GM12874 (cell line): ENCODE measurements at regions not wholly inside any gene's neighbourhood (a gene's known extent, or its start where the extent isn't known, plus 50 kb on each side); places are given as distances from the start of the nearest gene placed in this dataset.

Experiments
- CTCF ChIP-seq: IDR thresholded peaks from 2 replicates; pipeline ENCODE4 v1.5.1; 2011; ENCODE audit warnings: low read depth, mild to moderate bottlenecking, control low read depth, low read length, moderate library complexity; ENCODE audit not compliant: insufficient read depth

DNA sequence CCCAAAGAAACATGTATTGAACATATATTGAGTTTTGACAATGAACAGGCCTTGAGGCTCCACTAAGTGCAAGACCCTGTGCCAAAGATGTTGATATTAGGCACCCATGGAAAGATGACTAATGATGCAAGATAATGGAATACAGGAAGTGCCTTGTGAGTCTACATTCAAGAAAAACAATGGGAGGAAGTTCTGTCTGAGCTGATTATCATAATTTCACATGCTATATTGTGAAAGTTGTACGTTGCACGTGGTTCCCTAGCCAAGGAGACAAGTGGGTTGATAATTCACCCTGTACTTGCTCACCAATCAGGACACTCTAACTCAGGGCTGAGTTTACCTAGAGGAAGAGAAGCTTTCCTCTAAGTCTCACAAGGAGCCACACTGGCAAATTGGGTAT lies 186.9 kb upstream of the STAC start:
- TF ChIP-seq CTCF = no peak

DNA sequence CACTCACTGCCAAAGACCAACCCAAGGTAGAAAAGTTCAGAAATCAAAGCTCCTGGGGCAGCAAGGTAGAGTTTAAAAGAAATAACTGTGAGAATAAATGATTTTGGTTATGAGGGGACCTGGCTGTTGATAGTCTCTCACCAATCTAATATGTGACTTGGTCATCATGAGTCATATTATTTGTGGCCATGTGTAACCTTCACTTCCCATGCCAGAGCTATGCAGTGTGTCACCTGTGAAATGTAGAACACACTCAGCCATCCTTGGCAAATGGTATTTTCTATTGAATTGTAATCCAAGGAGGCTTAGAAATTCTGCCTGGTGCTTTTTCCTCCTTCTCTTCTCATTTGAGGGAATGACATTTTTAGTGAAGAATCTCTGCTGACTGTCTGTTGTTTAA lies 184.2 kb upstream of the STAC start:
- no peak for TF ChIP-seq CTCF

DNA sequence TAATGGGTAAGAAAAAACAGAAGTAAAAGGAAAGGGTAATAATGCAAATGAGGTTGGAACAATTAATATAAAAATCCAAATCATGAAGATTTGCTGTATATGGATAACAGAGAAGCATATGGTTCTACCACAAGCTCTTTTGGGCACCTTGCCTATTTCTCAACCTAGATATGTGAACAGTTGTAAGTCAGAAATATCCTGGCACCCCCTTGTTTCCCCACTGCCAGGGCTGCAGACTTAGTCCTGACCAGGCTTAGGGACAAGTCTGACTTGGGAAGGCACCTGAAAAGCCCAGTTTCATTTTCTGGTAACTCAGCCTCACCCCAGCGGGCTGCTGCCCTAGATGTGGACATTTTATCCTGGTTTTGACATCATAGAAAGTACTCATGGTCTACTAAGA lies 183.2 kb upstream of the STAC start:
- TF ChIP-seq CTCF = no peak

DNA sequence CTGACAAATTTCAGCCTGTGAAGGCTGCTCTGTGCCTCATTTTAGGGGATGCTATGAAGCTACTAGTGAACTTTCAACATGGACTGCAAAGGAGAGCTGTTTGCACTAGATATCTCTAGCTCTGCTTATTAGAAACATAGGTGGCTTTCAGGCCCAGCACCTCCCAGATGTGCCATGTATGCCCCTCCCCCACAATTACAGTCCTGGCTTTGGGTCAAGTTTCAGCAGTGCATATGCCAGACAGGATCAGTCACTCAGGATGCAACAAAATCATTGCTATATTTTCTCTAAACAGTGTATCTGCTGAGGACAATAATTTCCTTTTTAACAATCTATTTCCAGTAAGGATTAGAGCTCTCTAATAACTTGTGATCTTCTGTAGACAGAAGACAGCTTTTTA lies 178.8 kb upstream of the STAC start:
- TF ChIP-seq CTCF = no peak

DNA sequence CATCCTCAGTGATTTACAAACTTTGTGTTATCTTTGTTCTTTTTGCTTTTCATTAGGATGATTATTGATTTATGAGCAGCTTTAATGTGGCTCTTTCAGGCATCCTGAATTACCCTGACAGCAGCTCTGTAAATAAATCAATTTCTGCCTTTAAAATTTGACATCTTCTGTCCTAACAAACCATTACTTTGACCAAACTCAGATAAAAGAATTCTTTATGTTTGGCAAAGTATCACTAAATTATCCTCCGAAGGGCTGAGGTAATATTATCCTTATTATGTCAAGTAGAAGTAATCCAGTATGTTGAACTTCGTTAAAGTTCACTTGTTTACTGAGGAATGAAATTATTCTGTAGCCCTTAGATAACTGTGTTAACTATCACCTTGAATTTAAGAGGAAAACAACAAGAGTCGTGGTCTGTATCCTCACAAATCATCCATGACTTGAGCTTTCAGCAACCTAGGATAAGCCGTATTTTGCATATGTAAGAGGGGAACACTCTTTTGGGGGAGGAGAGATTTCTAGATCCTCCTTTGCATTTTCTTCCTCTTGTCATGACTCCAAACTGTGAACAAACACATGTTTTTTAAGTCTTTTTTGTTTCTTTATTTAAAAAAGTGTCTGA lies 173.2 kb upstream of the STAC start:
- no peak for TF ChIP-seq CTCF

- TF ChIP-seq CTCF = no peak
These were observed 169.3 kb upstream of the STAC start for GRCh38 chr3:36210840-36211651.

DNA sequence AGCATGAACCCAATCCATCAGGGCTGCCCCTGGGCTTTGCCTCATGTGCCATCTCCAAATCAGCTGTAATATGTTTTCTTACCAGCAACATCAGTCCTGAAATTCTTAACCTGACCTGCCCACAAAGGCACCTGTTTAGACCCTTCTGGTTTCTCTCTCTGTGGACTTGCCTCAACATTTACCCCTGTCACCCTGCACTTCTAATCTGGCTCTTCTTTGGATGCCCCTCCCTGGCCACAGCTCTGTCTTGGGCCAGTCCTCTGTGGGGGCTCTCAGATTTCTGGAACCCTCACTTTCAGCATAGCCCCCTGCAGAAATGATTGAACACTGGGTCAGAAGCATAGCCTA lies 168.7 kb upstream of the STAC start:
- TF ChIP-seq CTCF = no peak
